HEK293 (cell line): ENCODE measurements at regions not wholly inside any gene's neighbourhood (a gene's known extent, or its start where the extent isn't known, plus 50 kb on each side); places are given as distances from the start of the nearest gene placed in this dataset.
A peak's percentile ranks its signal among the peaks of the same experiment; 100 is the strongest.

Source experiments
- CTCF ChIA-PET: fragments of 350-600 bp; formaldehyde crosslinking; extraction: SDS; loops from one replicate; lab custom pipeline; 2021; ENCODE audit warnings: antibody characterized with exemption; lab: Yijun Ruan, JAX
- POLR2A ChIA-PET: fragments of 300-600 bp; formaldehyde crosslinking; extraction: SDS; loops from one replicate; lab custom pipeline; 2020; ENCODE audit warnings: antibody characterized with exemption, inconsistent platforms; lab: Yijun Ruan, JAX
- H3K27ac ChIP-seq: fragments of 200-500 bp; sonication (Bioruptor generic); 2 replicates; pipeline ENCODE4 v1.5.1; 2014; ENCODE audit warnings: low read depth, low read length, control low read depth, inconsistent platforms; ENCODE audit errors: extremely low read depth
- H3K36me3 ChIP-seq, 2 experiments: fragments of 200-500 bp in 1 of 2; sonication (Bioruptor generic) in 1 of 2; 1 replicate in 1 of 2; 2 replicates in 1 of 2; pipeline ENCODE4 v1.5.1; 2014 to 2017; ENCODE audit warnings: inconsistent platforms in 2 of 2, low read length in 2 of 2; ENCODE audit not compliant: control insufficient read depth in 2 of 2, insufficient read depth in 1 of 2
- H3K4me1 ChIP-seq: fragments of 200-500 bp; sonication (Bioruptor generic); 2 replicates; pipeline ENCODE4 v1.5.1; 2014; ENCODE audit warnings: mild to moderate bottlenecking, low read length, inconsistent platforms; ENCODE audit not compliant: control insufficient read depth, insufficient read depth
- H3K4me3 ChIP-seq: 2 replicates; pipeline ENCODE4 v1.5.1; 2011; ENCODE audit warnings: low read depth, mild to moderate bottlenecking, control low read depth, low read length, moderate library complexity
- H3K9me3 ChIP-seq: fragments of 200-500 bp; sonication (Bioruptor generic); 2 replicates; pipeline ENCODE4 v1.5.1; 2014; ENCODE audit warnings: low read depth, low read length, inconsistent platforms; ENCODE audit not compliant: control insufficient read depth, insufficient read depth
- BCL11A ChIP-seq: fragments of 450-650 bp; formaldehyde crosslinking; IDR thresholded peaks from 2 replicates; pipeline ENCODE4 v1.5.1; 2016; ENCODE audit warnings: low read depth, missing biosample characterization, missing genetic modification characterization
- GLIS1 ChIP-seq: fragments of 450-650 bp; formaldehyde crosslinking; IDR thresholded peaks from 2 replicates; pipeline ENCODE4 v1.5.1; 2016; ENCODE audit warnings: missing biosample characterization, missing genetic modification characterization
- OVOL3 ChIP-seq: fragments of 450-650 bp; formaldehyde crosslinking; IDR thresholded peaks from 2 replicates; pipeline ENCODE4 v1.5.1; 2016; ENCODE audit warnings: missing biosample characterization, missing genetic modification characterization
- REPIN1 ChIP-seq: fragments of 450-650 bp; formaldehyde crosslinking; IDR thresholded peaks from 2 replicates; pipeline ENCODE4 v1.5.1; 2017; ENCODE audit warnings: missing biosample characterization, missing genetic modification characterization, low read depth
- SCRT2 ChIP-seq: fragments of 450-650 bp; formaldehyde crosslinking; IDR thresholded peaks from 2 replicates; pipeline ENCODE4 v1.5.1; 2016; ENCODE audit warnings: missing biosample characterization, missing genetic modification characterization
- WT1 ChIP-seq: fragments of 450-650 bp; formaldehyde crosslinking; IDR thresholded peaks from 2 replicates; pipeline ENCODE4 v1.5.1; 2016; ENCODE audit warnings: missing biosample characterization, missing genetic modification characterization
- ZFP3 ChIP-seq: fragments of 450-650 bp; formaldehyde crosslinking; IDR thresholded peaks from 2 replicates; pipeline ENCODE4 v1.5.1; 2016; ENCODE audit warnings: low read depth, missing biosample characterization, missing genetic modification characterization
- ZNF18 ChIP-seq: fragments of 450-650 bp; formaldehyde crosslinking; IDR thresholded peaks from 2 replicates; pipeline ENCODE4 v1.5.1; 2016; ENCODE audit warnings: missing biosample characterization, missing genetic modification characterization
- TF ChIP-seq, protein P1 (sequence below): fragments of 450-650 bp; formaldehyde crosslinking; conservative IDR thresholded peaks from 2 replicates; pipeline ENCODE4 v1.5.1; 2016; ENCODE audit warnings: low read depth, missing biosample characterization, missing genetic modification characterization
- TF ChIP-seq, protein P2 (sequence below): fragments of 450-650 bp; formaldehyde crosslinking; IDR thresholded peaks from 2 replicates; pipeline ENCODE4 v1.5.1; 2016; ENCODE audit warnings: missing biosample characterization, missing genetic modification characterization

GRCh38 chr17:70313086-70313852, 143.9 kb downstream of the KCNJ2 start (continued):
- no peak for TF ChIP-seq REPIN1 (tag by site-specific recombination)

GRCh38 chr17:70314096-70314495, 144.8 kb downstream of the KCNJ2 start:
- 0 out of 2 replicates have a peak, but pooled peaks cover 4% of the 10 kb centered on the region for H3K4me1 ChIP-seq
- TF ChIP-seq ZNF18: no peak
- TF ChIP-seq, protein P1, sequence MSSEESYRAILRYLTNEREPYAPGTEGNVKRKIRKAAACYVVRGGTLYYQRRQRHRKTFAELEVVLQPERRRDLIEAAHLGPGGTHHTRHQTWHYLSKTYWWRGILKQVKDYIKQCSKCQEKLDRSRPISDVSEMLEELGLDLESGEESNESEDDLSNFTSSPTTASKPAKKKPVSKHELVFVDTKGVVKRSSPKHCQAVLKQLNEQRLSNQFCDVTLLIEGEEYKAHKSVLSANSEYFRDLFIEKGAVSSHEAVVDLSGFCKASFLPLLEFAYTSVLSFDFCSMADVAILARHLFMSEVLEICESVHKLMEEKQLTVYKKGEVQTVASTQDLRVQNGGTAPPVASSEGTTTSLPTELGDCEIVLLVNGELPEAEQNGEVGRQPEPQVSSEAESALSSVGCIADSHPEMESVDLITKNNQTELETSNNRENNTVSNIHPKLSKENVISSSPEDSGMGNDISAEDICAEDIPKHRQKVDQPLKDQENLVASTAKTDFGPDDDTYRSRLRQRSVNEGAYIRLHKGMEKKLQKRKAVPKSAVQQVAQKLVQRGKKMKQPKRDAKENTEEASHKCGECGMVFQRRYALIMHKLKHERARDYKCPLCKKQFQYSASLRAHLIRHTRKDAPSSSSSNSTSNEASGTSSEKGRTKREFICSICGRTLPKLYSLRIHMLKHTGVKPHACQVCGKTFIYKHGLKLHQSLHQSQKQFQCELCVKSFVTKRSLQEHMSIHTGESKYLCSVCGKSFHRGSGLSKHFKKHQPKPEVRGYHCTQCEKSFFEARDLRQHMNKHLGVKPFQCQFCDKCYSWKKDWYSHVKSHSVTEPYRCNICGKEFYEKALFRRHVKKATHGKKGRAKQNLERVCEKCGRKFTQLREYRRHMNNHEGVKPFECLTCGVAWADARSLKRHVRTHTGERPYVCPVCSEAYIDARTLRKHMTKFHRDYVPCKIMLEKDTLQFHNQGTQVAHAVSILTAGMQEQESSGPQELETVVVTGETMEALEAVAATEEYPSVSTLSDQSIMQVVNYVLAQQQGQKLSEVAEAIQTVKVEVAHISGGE (tag by site-specific recombination): no peak
- TF ChIP-seq, protein P2, sequence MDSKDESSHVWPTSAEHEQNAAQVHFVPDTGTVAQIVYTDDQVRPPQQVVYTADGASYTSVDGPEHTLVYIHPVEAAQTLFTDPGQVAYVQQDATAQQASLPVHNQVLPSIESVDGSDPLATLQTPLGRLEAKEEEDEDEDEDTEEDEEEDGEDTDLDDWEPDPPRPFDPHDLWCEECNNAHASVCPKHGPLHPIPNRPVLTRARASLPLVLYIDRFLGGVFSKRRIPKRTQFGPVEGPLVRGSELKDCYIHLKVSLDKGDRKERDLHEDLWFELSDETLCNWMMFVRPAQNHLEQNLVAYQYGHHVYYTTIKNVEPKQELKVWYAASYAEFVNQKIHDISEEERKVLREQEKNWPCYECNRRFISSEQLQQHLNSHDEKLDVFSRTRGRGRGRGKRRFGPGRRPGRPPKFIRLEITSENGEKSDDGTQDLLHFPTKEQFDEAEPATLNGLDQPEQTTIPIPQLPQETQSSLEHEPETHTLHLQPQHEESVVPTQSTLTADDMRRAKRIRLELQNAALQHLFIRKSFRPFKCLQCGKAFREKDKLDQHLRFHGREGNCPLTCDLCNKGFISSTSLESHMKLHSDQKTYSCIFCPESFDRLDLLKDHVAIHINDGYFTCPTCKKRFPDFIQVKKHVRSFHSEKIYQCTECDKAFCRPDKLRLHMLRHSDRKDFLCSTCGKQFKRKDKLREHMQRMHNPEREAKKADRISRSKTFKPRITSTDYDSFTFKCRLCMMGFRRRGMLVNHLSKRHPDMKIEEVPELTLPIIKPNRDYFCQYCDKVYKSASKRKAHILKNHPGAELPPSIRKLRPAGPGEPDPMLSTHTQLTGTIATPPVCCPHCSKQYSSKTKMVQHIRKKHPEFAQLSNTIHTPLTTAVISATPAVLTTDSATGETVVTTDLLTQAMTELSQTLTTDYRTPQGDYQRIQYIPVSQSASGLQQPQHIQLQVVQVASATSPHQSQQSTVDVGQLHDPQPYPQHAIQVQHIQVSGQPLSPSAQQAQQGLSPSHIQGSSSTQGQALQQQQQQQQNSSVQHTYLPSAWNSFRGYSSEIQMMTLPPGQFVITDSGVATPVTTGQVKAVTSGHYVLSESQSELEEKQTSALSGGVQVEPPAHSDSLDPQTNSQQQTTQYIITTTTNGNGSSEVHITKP (tag by site-specific recombination): 0 out of 2 replicates have a peak, but pooled peaks have one; percentile 32
- ChIA-PET CTCF (no interaction called here), POLR2A (no interaction called here)
- no peaks in the 10 kb centered on the region for H3K9me3 ChIP-seq
- no peak overlapping the region for H3K27ac ChIP-seq
- no peak overlapping the region for H3K4me3 ChIP-seq
- H3K36me3 ChIP-seq: no peaks in the 10 kb centered on the region

GRCh38 chr17:70314506-70314905, 145.2 kb downstream of the KCNJ2 start:
- POLR2A ChIA-PET: no interaction called here
- TF ChIP-seq OVOL3 (tag by site-specific recombination) (no peak), GLIS1 (no peak), WT1 (tag by site-specific recombination) (no peak), ZFP3 (tag by site-specific recombination) (no peak), BCL11A (tag by site-specific recombination) (no peak), SCRT2 (tag by site-specific recombination) (no peak)
- CTCF ChIA-PET: no interaction called here
- H3K27ac ChIP-seq: no peak overlapping the region
- H3K4me1 ChIP-seq: 0 out of 2 replicates have a peak, but pooled peaks cover 4% of the 10 kb centered on the region
- no peak overlapping the region for H3K4me3 ChIP-seq
- no peaks in the 10 kb centered on the region for H3K9me3 ChIP-seq
- H3K36me3 ChIP-seq: no peaks in the 10 kb centered on the region
